Ecto neural progenitor cell (in vitro differentiated cells): ENCODE measurements at regions not wholly inside any gene's neighbourhood (a gene's known extent, or its start where the extent isn't known, plus 50 kb on each side); places are given as distances from the start of the nearest gene placed in this dataset.

Experiments used
- DNase-seq: peaks from one replicate; pipeline ENCODE4 v3.0.0-alpha.2; 2018; ENCODE audit warnings: low spot score

- no peak for DNase-seq
Observed at GRCh38 chr1:201688514-201688913, 140.4 kb upstream of the IPO9 start.

- no peak for DNase-seq
Observed at GRCh38 chr1:201689647-201690046, 139.3 kb upstream of the IPO9 start.

- DNase-seq = no peak
Observed at GRCh38 chr1:201690528-201690927, 138.4 kb upstream of the IPO9 start.

GRCh38 chr1:201691716-201692554 lies 137.0 kb upstream of the IPO9 start:
- no peak for DNase-seq

- DNase-seq = no peak
Observed at GRCh38 chr1:201692555-201693394, 136.2 kb upstream of the IPO9 start.

GRCh38 chr1:201693890-201694607 lies 134.9 kb upstream of the IPO9 start:
- DNase-seq = peak; percentile 81

GRCh38 chr1:201694608-201695335 lies 134.2 kb upstream of the IPO9 start:
- DNase-seq = no peak

- DNase-seq = no peak
Observed at GRCh38 chr1:201695607-201696006, 133.3 kb upstream of the IPO9 start.

GRCh38 chr1:201696217-201696761 lies 132.7 kb upstream of the IPO9 start:
- DNase-seq = no peak

GRCh38 chr1:201697174-201697573 lies 131.8 kb upstream of the IPO9 start:
- DNase-seq = no peak

- DNase-seq = no peak
Observed at GRCh38 chr1:201701831-201702230, 127.1 kb upstream of the IPO9 start.

GRCh38 chr1:201702936-201703335 lies 126.0 kb upstream of the IPO9 start:
- no peak for DNase-seq

GRCh38 chr1:201703621-201704438 lies 125.1 kb upstream of the IPO9 start:
- peak; percentile 92 for DNase-seq

GRCh38 chr1:201704439-201704792 lies 124.5 kb upstream of the IPO9 start:
- DNase-seq = no peak

- DNase-seq = no peak
Observed at GRCh38 chr1:201705389-201705788, 123.6 kb upstream of the IPO9 start.

- DNase-seq = no peak
Observed at GRCh38 chr1:201706109-201706508, 122.8 kb upstream of the IPO9 start.

GRCh38 chr1:201707027-201707426 lies 121.9 kb upstream of the IPO9 start:
- DNase-seq = no peak

GRCh38 chr1:201707656-201708055 lies 121.3 kb upstream of the IPO9 start:
- DNase-seq = no peak

- DNase-seq = no peak
Observed at GRCh38 chr1:201708085-201708512, 120.9 kb upstream of the IPO9 start.

- DNase-seq = no peak
Observed at GRCh38 chr1:201708691-201709090, 120.3 kb upstream of the IPO9 start.
